Transverse colon (tissue), 4 donors: ENCODE measurements at regions not wholly inside any gene's neighbourhood (a gene's known extent, or its start where the extent isn't known, plus 50 kb on each side); places are given as distances from the start of the nearest gene placed in this dataset.

Experiments used
- CTCF ChIP-seq, 5 experiments: fragments of 200-600 bp in 3 of 5; fragments of 450-650 bp in 2 of 5; sonication (generic) in 3 of 5; IDR thresholded peaks; 1 replicate in 2 of 5; 2 replicates in 3 of 5; pipeline ENCODE4 v1.5.1; 2016 to 2017; ENCODE audit warnings: antibody characterized with exemption in 5 of 5, inconsistent platforms in 3 of 5, mild to moderate bottlenecking in 2 of 5, moderate library complexity in 1 of 5
- EP300 ChIP-seq: sonication (generic); formaldehyde crosslinking; IDR thresholded peaks from one replicate; pipeline ENCODE4 v1.6.1; 2017; ENCODE audit warnings: antibody characterized with exemption, low read depth
- POLR2A ChIP-seq: fragments of 450-650 bp; IDR thresholded peaks from one replicate; pipeline ENCODE4 v1.6.1; 2016; ENCODE audit warnings: antibody characterized with exemption, mild to moderate bottlenecking, moderate library complexity
- POLR2AphosphoS5 ChIP-seq, 3 donors: sonication (generic); formaldehyde crosslinking; IDR thresholded peaks; one replicate each; pipeline ENCODE4 v1.6.1; 2016; ENCODE audit warnings: antibody characterized with exemption in 3 of 3

- TF ChIP-seq POLR2A, result no peak
- no peak for TF ChIP-seq EP300
- no peak for TF ChIP-seq CTCF (IDR thresholded peaks at IDR 0.05)
- TF ChIP-seq POLR2AphosphoS5 (IDR thresholded peaks at IDR 0.05), result no peak
Measured at GRCh38 chr16:86931410-86931941, 353.1 kb downstream of the FOXL1 start.
